Natural killer cell (primary cell): ENCODE measurements at regions not wholly inside any gene's neighbourhood (a gene's known extent, or its start where the extent isn't known, plus 50 kb on each side); places are given as distances from the start of the nearest gene placed in this dataset.

Source experiments
- ATAC-seq, 3 donors: fragments of 150-1000 bp in 2 of 3; fragments of 200-7000 bp in 1 of 3; cut with Tn5 transposase; 1 replicate in 1 of 3; 2 replicates in 2 of 3; pipeline ENCODE4 v1.10.0; 2021; ENCODE audit warnings: mild to moderate bottlenecking in 2 of 3, moderate library complexity in 2 of 3
- DNase-seq, 2 donors: peaks; one replicate each; pipeline versions ENCODE4 v3.0.0 to v3.0.0-alpha.2; 2013 to 2021; ENCODE audit warnings: mixed read lengths in 1 of 2
- H3K27ac ChIP-seq: one replicate; pipeline ENCODE4 v1.5.1; 2013; ENCODE audit warnings: mild to moderate bottlenecking, low read length
- H3K27me3 ChIP-seq: one replicate; pipeline ENCODE4 v1.6.1; 2013; ENCODE audit warnings: low read length; ENCODE audit not compliant: control insufficient read depth, insufficient read depth
- H3K36me3 ChIP-seq: one replicate; pipeline ENCODE4 v1.6.1; 2013; ENCODE audit warnings: low read length; ENCODE audit not compliant: control insufficient read depth, insufficient read depth
- H3K4me1 ChIP-seq: one replicate; pipeline ENCODE4 v1.6.1; 2013; ENCODE audit warnings: low read length; ENCODE audit not compliant: control insufficient read depth, insufficient read depth
- H3K4me3 ChIP-seq: one replicate; pipeline ENCODE4 v1.5.1; 2013; ENCODE audit warnings: low read length
- H3K9me3 ChIP-seq: one replicate; pipeline ENCODE4 v1.6.1; 2013; ENCODE audit warnings: low read length; ENCODE audit not compliant: control insufficient read depth, insufficient read depth
- H3K27ac Mint-ChIP-seq, 2 donors: one replicate each; pipeline ENCODE4 v1.8.0; 2022; ENCODE audit warnings: mild to moderate bottlenecking in 2 of 2, mixed read lengths in 2 of 2, moderate library complexity in 1 of 2
- H3K27me3 Mint-ChIP-seq, 2 donors: one replicate each; pipeline ENCODE4 v1.8.0; 2022; ENCODE audit warnings: low read depth in 2 of 2, mixed read lengths in 2 of 2
- H3K36me3 Mint-ChIP-seq: one replicate; pipeline ENCODE4 v1.8.0; 2022; ENCODE audit warnings: mixed read lengths
- H3K4me1 Mint-ChIP-seq, 2 donors: one replicate each; pipeline ENCODE4 v1.8.0; 2022; ENCODE audit warnings: mixed read lengths in 2 of 2
- H3K4me3 Mint-ChIP-seq: one replicate; pipeline ENCODE4 v1.8.0; 2022; ENCODE audit warnings: mild to moderate bottlenecking, moderate library complexity, mixed read lengths
- H3K9me3 Mint-ChIP-seq, 2 donors: one replicate each; pipeline ENCODE4 v1.8.0; 2022; ENCODE audit warnings: mixed read lengths in 2 of 2
- CTCF ChIP-seq: fragments of 200-600 bp; IDR thresholded peaks from one replicate; pipeline ENCODE4 v1.8.0; 2022; ENCODE audit warnings: antibody characterized with exemption
- WGBS: methylation state at CpG from one replicate; pipeline ENCODE4 v1.1.7; 2013; ENCODE audit warnings: missing lambda C conversion rate; ENCODE audit not compliant: insufficient coverage; 5-methylcytosine and 5-hydroxymethylcytosine counted together
- intact Hi-C: fragments of 100-400 bp; cut with micrococcal nuclease; formaldehyde crosslinking; loops from one replicate; pipeline ENCODE4 v1.14.2; 2022

- intact Hi-C loops = no loop called here
- peaks cover 0 to 5% of the 10 kb centered on the region in 2 donors for H3K27me3 Mint-ChIP-seq
- H3K4me1 ChIP-seq = no peaks in the 10 kb centered on the region
- H3K27ac ChIP-seq = no peak overlapping the region
- H3K4me1 Mint-ChIP-seq = no peaks in the 10 kb centered on the region
- DNase-seq = no peak
- H3K36me3 Mint-ChIP-seq = no peaks in the 10 kb centered on the region
- no peaks in the 10 kb centered on the region for H3K36me3 ChIP-seq
- H3K9me3 Mint-ChIP-seq = no peaks in the 10 kb centered on the region
- no peak overlapping the region for H3K4me3 Mint-ChIP-seq
- 90% methylated on average over 20 of the region's 20 CpGs for WGBS
- TF ChIP-seq CTCF = no peak
- H3K4me3 ChIP-seq = no peak overlapping the region
- no peak for ATAC-seq
- H3K27me3 ChIP-seq = no peaks in the 10 kb centered on the region
- H3K9me3 ChIP-seq = no peaks in the 10 kb centered on the region
- no peak overlapping the region for H3K27ac Mint-ChIP-seq
These were observed 182.7 kb downstream of the OLFM1 start for GRCh38 chr9:135269912-135270830.

- H3K4me1 Mint-ChIP-seq = no peaks in the 10 kb centered on the region
- no peaks in the 10 kb centered on the region for H3K9me3 ChIP-seq
- H3K27me3 ChIP-seq = no peaks in the 10 kb centered on the region
- H3K4me1 ChIP-seq = no peaks in the 10 kb centered on the region
- H3K9me3 Mint-ChIP-seq = no peaks in the 10 kb centered on the region
- ATAC-seq (no peak), DNase-seq (no peak)
- no peaks in the 10 kb centered on the region for H3K36me3 ChIP-seq
- no peaks in the 10 kb centered on the region for H3K36me3 Mint-ChIP-seq
- H3K27ac Mint-ChIP-seq = no peak overlapping the region
- H3K27me3 Mint-ChIP-seq = peaks cover 0 to 5% of the 10 kb centered on the region in 2 donors
- no peak overlapping the region for H3K4me3 ChIP-seq
- intact Hi-C loops = no loop called here
- WGBS = 87% methylated on average over 19 of the region's 19 CpGs
- TF ChIP-seq CTCF = no peak
- no peak overlapping the region for H3K27ac ChIP-seq
- no peak overlapping the region for H3K4me3 Mint-ChIP-seq
These were observed 184.0 kb downstream of the OLFM1 start for GRCh38 chr9:135271425-135271824.

GRCh38 chr9:135272608-135273007 lies 185.1 kb downstream of the OLFM1 start:
- Mint-ChIP-seq H3K27me3 (peaks cover 0 to 5% of the 10 kb centered on the region in 2 donors), H3K4me1 (no peaks in the 10 kb centered on the region), H3K9me3 (no peaks in the 10 kb centered on the region), H3K4me3 (no peak overlapping the region), H3K36me3 (no peaks in the 10 kb centered on the region), H3K27ac (no peak overlapping the region)
- H3K9me3 ChIP-seq = no peaks in the 10 kb centered on the region
- no peak overlapping the region for H3K4me3 ChIP-seq
- no peak for DNase-seq
- WGBS = 72% methylated on average over 10 of the region's 10 CpGs
- H3K27ac ChIP-seq = no peak overlapping the region
- intact Hi-C loops = no loop called here
- no peaks in the 10 kb centered on the region for H3K36me3 ChIP-seq
- no peaks in the 10 kb centered on the region for H3K27me3 ChIP-seq
- ATAC-seq = no peak
- no peaks in the 10 kb centered on the region for H3K4me1 ChIP-seq
- TF ChIP-seq CTCF = no peak

GRCh38 chr9:135273008-135273407 lies 185.5 kb downstream of the OLFM1 start:
- intact Hi-C loops = no loop called here
- Histone ChIP-seq H3K4me1 (no peaks in the 10 kb centered on the region), H3K4me3 (no peak overlapping the region), H3K27me3 (no peaks in the 10 kb centered on the region), H3K36me3 (no peaks in the 10 kb centered on the region), H3K27ac (no peak overlapping the region), H3K9me3 (no peaks in the 10 kb centered on the region)
- no peak for TF ChIP-seq CTCF
- ATAC-seq (no peak), DNase-seq (no peak)
- no peaks in the 10 kb centered on the region for H3K9me3 Mint-ChIP-seq
- peaks cover 0 to 5% of the 10 kb centered on the region in 2 donors for H3K27me3 Mint-ChIP-seq
- no peak overlapping the region for H3K4me3 Mint-ChIP-seq
- H3K36me3 Mint-ChIP-seq = no peaks in the 10 kb centered on the region
- H3K4me1 Mint-ChIP-seq = no peaks in the 10 kb centered on the region
- H3K27ac Mint-ChIP-seq = no peak overlapping the region
- 53% methylated on average over 7 of the region's 7 CpGs for WGBS
